Activated naive CD8-positive, alpha-beta T cell treated with anti-CD3 and anti-CD28 coated beads, Interleukin-2, amount 50 U/mL, for 16 hours (primary cell): ENCODE measurements at regions not wholly inside any gene's neighbourhood (a gene's known extent, or its start where the extent isn't known, plus 50 kb on each side); places are given as distances from the start of the nearest gene placed in this dataset.
"Not testable (repeated sequence)": the region's sequence is repeated elsewhere in the genome, so short reads cannot be mapped to it uniquely, and the experiment has no call there.

ENCODE experiments used
- DNase-seq: peaks from one replicate; pipeline ENCODE4 v3.0.0-alpha.2; 2020; ENCODE audit warnings: low read depth, low spot score

- not testable (repeated sequence) for DNase-seq
Measured at GRCh38 chr1:195847957-195848875, 760.0 kb downstream of the KCNT2 start.

DNA sequence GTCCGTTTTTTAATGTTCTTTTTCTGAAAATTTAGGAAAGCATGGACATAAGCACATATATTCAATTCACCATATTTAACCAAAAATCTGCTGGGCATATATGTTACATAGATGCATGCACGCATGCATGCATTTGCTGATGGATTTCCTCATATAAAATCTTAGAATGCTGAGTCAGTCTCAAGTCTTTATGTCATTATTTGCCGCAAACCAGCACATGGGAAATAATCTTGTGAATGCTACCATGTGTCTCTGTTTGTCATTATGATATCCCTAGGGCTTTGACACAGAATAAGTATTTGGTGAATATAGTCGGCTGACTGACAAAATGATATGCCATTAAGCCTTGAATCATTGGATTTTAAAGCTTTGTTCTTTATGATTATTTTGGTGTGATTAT lies 776.5 kb downstream of the KCNT2 start:
- no peak for DNase-seq

GRCh38 chr1:195828325-195828724 lies 779.9 kb downstream of the KCNT2 start:
- no peak for DNase-seq

- DNase-seq, result no peak
Measured at GRCh38 chr1:195820925-195821324, 787.3 kb downstream of the KCNT2 start.

DNA sequence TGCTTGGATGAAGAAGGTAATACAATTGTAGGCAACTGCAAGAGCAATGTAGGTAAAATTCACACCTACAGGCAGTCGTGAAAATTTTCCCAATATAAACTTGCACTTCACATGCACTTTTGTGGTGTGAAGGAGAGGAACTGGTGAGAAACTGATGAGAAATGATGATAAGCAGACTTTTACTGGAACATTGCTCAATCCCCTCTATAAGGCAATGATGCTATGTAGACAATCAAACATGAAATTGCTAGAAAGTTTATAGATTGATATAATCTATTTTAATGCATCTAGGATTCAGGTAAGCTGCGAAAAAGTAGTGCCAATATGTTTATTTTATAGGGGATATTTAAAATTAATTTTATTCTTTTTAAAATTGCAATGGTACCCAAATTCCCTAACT lies 802.2 kb downstream of the KCNT2 start:
- no peak for DNase-seq

DNA sequence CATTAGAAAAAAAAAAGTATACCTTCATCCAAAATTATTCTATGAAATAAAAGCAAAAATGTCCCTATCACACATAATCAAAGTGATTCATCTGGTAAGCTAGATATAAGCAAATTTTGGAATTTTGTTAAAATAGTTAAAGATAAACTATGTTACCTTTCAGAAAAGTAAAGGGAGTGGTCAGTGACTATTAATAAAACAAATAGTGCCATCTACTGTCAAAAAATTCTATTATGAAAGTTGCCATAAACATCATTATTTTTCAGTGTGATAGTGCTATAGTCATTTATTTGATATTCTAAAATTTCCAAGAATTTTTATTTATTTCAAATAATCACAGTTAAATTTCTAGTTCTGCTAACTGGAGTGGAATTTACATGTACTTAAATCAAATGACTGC lies 803.7 kb downstream of the KCNT2 start:
- DNase-seq, result no peak

DNA sequence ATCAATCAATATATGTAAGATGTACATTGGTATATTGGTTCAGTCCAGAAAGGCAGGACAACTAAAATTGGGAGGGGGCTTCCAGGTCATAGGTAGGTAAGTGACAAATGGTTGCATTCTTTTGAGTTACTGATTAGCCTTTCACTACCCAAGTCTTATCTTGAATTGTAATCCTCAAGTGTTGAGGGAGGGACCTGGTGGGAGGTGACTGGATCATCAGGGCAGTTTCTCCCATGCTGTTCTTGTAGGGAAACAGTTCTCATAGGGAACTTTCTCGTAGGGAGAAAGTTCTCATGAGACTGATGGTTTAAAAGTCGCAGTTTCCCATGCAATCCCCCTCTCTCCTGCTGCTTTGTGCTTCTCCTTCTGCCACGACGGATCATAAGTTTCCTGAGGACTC lies 809.2 kb downstream of the KCNT2 start:
- no peak for DNase-seq

DNA sequence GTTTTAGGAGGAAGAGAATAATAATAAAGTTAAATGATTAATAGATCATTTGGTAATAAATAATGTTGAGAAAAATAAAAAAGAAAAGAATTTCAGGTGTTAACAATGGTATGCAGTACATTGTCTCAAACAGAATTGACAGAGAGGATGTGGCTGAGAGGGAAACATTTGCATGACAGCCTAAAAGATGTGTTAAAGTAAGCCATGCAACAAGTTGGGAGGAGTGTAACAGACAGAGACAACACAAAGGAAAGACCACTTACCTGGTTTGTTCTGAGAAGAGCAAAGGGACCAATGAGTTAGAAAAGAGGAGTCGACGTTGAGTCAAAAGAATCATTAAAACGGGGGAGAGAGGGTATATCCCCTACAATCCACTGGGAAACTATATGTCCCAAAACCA lies 814.0 kb downstream of the KCNT2 start:
- DNase-seq, result no peak

DNA sequence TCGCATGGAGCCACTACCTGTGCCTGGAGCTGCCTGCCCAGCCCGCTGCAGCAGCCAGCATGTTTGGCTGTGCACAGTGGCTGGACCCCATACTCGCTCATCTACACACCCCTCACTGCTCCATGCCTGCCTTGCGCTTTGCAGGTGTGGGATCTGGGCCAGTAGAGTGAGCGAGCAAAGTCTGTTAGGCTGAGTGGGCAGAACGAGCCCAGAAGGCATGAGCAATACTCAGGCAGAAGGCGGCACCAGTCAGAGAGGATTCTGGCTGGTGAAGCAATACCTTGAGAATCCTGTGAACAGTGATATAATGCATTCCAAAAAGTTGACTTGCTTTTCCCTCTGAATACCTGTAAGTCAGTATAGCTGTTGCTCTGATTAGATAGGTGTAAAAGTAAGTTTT lies 816.4 kb downstream of the KCNT2 start:
- DNase-seq, result no peak

GRCh38 chr1:195790514-195791168 lies 817.6 kb downstream of the KCNT2 start:
- DNase-seq, result no peak

DNA sequence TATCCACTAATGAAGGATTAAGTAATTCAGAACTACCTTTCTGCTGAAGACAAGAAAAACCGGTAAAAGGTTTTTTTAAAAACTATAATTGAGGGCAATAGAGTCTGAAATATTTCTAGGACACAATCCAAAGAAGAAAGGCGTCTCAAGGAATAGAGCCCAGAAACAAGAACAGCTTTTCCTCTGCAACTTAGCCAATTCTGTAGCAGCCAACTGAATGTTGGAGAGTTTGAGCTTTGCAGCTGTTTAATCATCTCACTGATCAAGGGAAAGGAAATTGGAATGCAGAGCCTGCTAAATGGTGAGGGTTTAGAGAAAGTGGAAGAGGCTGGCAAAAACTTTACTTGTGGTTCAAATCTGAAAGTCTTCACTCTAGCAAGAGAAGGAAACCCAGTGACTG lies 818.9 kb downstream of the KCNT2 start:
- no peak for DNase-seq

GRCh38 chr1:195788721-195789120 lies 819.5 kb downstream of the KCNT2 start:
- DNase-seq, result no peak

GRCh38 chr1:195785830-195786229 lies 822.4 kb downstream of the KCNT2 start:
- no peak for DNase-seq

DNA sequence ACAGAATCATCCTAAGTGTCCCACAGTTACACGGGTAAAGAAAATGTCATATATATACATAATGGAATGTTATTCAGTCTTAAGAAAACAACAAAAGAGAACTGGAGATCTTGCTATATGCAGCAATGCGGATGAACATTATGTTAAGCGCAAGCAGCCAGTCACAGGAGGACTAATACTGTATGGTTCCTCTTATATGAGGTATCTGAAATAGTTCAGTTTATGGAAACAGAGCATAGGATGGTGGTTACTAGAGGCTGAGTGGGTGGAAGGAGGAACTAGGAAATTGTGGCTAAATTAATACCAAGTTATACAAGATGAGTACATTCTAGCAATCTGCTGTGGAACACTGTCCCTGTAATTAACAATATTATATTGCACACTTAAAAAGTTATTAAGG lies 834.3 kb downstream of the KCNT2 start:
- no peak for DNase-seq

DNA sequence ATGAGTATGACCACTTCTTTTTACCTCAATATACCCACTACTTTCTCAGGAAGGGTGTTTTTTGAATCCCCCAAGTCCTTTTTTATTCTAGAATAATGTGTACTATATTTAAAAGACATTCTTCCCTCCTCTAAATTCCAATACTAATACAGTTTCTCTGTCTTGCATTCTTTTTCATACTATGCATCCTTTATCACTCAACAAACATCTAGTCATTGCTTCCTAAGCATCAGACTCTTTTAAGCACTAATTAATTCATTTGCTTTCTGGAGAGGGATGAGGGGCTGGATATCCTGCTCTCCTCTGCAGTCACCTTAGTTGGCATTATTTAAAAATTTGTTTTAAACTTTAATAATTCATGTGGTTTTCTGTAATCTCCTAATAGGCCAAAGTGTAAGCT lies 838.8 kb downstream of the KCNT2 start:
- no peak for DNase-seq

DNA sequence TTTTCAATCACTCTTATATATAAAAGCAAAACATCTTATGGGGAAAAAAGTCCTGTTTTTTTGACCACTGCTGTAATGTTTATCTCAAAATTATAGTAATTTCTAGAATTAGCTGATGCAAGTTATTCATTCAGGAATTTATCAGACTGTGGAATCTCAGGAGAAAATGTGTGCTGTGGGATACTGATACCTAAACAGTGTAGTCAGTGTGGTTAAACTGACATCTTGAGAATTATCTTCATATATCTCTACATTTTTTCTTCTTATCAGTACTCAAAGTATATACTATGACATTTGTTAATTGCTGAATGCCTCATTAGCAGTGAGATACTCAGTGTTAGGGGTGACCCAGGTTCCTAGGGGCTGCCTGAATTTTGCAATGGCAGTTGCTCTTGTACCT lies 839.3 kb downstream of the KCNT2 start:
- no peak for DNase-seq

DNA sequence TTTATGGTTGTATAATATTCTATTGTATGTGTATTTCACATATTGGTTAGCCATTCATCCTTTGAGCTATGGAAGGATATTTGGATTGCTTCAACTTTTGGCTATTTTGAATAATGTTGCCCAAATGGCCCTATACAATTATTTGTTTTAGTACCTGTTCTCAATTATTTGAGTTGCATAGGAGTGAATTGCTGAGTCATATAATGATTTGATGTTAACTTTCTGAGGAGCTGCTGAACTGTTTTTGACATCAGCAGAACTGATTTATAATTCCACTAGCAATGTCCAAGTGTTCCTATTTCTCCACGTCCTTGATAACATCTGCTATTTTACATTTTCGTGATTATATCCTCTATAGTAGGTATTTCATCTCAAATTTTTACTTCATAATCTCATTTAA lies 839.9 kb downstream of the KCNT2 start:
- no peak for DNase-seq

GRCh38 chr1:195766709-195767108 lies 841.5 kb downstream of the KCNT2 start:
- DNase-seq, result no peak

DNA sequence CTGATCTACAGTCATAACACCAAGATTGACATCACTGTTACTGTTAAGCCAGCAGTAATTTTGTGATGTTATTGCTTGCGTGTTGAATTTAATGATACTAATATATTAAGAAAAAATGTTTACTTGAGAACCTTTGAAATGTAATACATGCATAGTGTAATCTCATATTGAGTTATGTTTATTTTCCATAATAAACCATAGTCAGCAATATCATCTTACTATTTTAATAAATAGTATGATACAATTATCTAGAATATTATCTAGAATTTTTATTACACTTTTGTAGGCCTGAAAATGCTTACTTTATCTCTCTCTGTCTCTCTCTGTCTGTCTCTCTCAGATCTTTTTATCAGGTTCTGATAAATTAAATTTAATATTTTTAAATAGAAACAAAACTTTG lies 843.1 kb downstream of the KCNT2 start:
- no peak for DNase-seq

DNA sequence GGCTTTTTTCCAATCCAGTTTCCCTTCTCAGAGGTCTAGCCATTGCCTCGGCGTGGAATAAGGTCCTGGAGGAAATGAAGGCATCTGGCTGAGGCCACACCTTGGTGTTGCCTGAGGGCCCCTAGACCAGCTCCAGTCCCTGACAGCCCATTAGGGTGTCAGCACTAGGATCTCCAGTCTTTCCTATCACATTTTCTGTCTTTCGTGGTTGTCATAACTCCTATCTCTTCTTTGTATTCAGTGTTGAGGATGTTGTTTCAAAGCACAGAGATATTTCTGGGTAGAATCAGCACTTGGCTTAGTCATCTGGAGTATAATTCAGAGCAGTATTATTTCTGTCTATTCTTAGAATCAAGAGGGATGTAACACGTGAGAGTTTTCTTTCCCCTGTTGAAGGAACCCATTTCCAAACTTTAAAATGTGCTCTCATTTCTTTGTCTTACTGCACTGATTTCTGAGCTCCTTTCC lies 844.3 kb downstream of the KCNT2 start:
- DNase-seq, result no peak

DNA sequence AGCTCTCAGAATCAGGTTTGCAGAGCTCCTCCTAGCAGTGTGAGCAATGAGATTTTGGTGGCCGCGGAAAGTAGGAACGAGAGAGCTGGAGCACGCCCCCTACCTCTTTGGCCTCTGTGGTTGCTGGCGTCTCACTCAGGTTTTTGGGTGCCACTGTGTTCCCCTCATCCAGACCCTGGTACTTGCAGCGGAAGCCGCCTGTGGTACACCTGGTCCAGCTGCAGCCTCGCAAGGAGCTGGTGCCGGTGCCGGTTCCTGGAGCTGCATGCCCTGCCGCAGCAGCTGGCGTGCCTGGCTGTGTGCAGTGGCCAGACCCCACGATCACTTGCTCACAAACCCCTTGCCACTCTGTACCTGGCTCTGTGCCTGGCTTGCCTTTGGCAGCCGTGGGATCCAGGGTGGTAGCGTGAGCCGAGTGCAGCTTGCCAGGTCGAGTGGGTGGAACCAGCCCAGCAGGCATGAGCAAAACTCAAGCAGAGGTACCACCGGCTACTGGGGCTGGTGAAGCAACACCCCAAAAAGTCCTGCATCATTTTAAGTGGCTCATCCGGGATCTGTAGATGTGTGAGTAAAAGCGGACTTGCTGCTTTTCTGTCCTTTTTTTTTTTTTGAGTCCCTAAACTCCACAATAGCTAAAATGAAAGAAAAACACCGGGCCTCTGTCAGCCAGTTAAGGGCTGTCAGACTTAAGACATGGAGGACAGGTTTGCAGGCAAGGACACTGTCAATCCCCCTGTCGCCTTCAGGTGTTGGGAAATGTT lies 844.9 kb downstream of the KCNT2 start:
- DNase-seq, result no peak

GRCh38 chr1:195761104-195761503 lies 847.1 kb downstream of the KCNT2 start:
- DNase-seq, result no peak
